IPS-18c (cell line): ENCODE measurements at regions not wholly inside any gene's neighbourhood (a gene's known extent, or its start where the extent isn't known, plus 50 kb on each side); places are given as distances from the start of the nearest gene placed in this dataset.

Experiments
- H3K4me3 ChIP-seq: 2 replicates; pipeline ENCODE4 v1.7.0; 2013; ENCODE audit warnings: low read depth, mild to moderate bottlenecking, low read length, moderate library complexity; ENCODE audit not compliant: insufficient read depth
- H3K9me3 ChIP-seq: one replicate; pipeline ENCODE4 v1.6.1; 2013; ENCODE audit warnings: mild to moderate bottlenecking, low read length, moderate library complexity; ENCODE audit not compliant: control insufficient read depth, insufficient read depth

GRCh38 chr2:151102226-151102625 lies 159.4 kb downstream of the RBM43 start:
- Histone ChIP-seq H3K9me3 (no peaks in the 10 kb centered on the region), H3K4me3 (no peak overlapping the region)

- no peak overlapping the region for H3K4me3 ChIP-seq
- H3K9me3 ChIP-seq = no peaks in the 10 kb centered on the region
Measured at GRCh38 chr2:151098841-151099240, 162.8 kb downstream of the RBM43 start.

GRCh38 chr2:151097895-151098294 lies 163.8 kb downstream of the RBM43 start:
- no peaks in the 10 kb centered on the region for H3K9me3 ChIP-seq
- H3K4me3 ChIP-seq = no peak overlapping the region

- Histone ChIP-seq H3K4me3 (no peak overlapping the region), H3K9me3 (no peaks in the 10 kb centered on the region)
Measured at GRCh38 chr2:151097128-151097527, 164.5 kb downstream of the RBM43 start.

GRCh38 chr2:151096235-151096634 lies 165.4 kb downstream of the RBM43 start:
- Histone ChIP-seq H3K4me3 (no peak overlapping the region), H3K9me3 (no peaks in the 10 kb centered on the region)

- Histone ChIP-seq H3K4me3 (no peak overlapping the region), H3K9me3 (no peaks in the 10 kb centered on the region)
Measured at GRCh38 chr2:151095463-151095862, 166.2 kb downstream of the RBM43 start.

GRCh38 chr2:151091583-151091982 lies 170.1 kb downstream of the RBM43 start:
- Histone ChIP-seq H3K9me3 (no peaks in the 10 kb centered on the region), H3K4me3 (no peak overlapping the region)

GRCh38 chr2:151087377-151087776 lies 174.3 kb downstream of the RBM43 start:
- H3K4me3 ChIP-seq = no peak overlapping the region
- H3K9me3 ChIP-seq = no peaks in the 10 kb centered on the region

GRCh38 chr2:151085181-151085611 lies 176.5 kb downstream of the RBM43 start:
- H3K9me3 ChIP-seq = no peaks in the 10 kb centered on the region
- H3K4me3 ChIP-seq = no peak overlapping the region

- H3K4me3 ChIP-seq = no peak overlapping the region
- no peaks in the 10 kb centered on the region for H3K9me3 ChIP-seq
Measured at GRCh38 chr2:151083856-151084795, 177.5 kb downstream of the RBM43 start.

- H3K9me3 ChIP-seq = no peaks in the 10 kb centered on the region
- no peak overlapping the region for H3K4me3 ChIP-seq
Measured at GRCh38 chr2:151078889-151079288, 182.8 kb downstream of the RBM43 start.

- no peak overlapping the region for H3K4me3 ChIP-seq
- H3K9me3 ChIP-seq = no peaks in the 10 kb centered on the region
Measured at GRCh38 chr2:151071906-151072305, 189.8 kb downstream of the RBM43 start.

GRCh38 chr2:151071382-151071781 lies 190.3 kb downstream of the RBM43 start:
- Histone ChIP-seq H3K4me3 (no peak overlapping the region), H3K9me3 (no peaks in the 10 kb centered on the region)

- Histone ChIP-seq H3K4me3 (no peak overlapping the region), H3K9me3 (no peaks in the 10 kb centered on the region)
Measured at GRCh38 chr2:151070253-151070652, 191.4 kb downstream of the RBM43 start.

- H3K4me3 ChIP-seq = no peak overlapping the region
Measured at GRCh38 chr2:151067658-151068369, 193.8 kb downstream of the RBM43 start.

GRCh38 chr2:151063271-151063670 lies 198.4 kb downstream of the RBM43 start:
- Histone ChIP-seq H3K9me3 (no peaks in the 10 kb centered on the region), H3K4me3 (no peak overlapping the region)

More at GRCh38 chr2:151067658-151068369, 193.8 kb downstream of the RBM43 start:
- no peaks in the 10 kb centered on the region for H3K9me3 ChIP-seq

- Histone ChIP-seq H3K4me3 (no peak overlapping the region), H3K9me3 (no peaks in the 10 kb centered on the region)
Measured at GRCh38 chr2:151060287-151060686, 201.4 kb downstream of the RBM43 start.

- Histone ChIP-seq H3K4me3 (no peak overlapping the region), H3K9me3 (no peaks in the 10 kb centered on the region)
Measured at GRCh38 chr2:151056870-151057269, 204.8 kb downstream of the RBM43 start.
